PC-3 (cell line): ENCODE measurements at regions not wholly inside any gene's neighbourhood (a gene's known extent, or its start where the extent isn't known, plus 50 kb on each side); places are given as distances from the start of the nearest gene placed in this dataset.

ENCODE experiments used
- CTCF ChIP-seq: fragments of 300-600 bp; sonication (generic); conservative IDR thresholded peaks from 2 replicates; pipeline ENCODE4 v1.5.1; 2017; ENCODE audit warnings: antibody characterized with exemption, low read depth, mild to moderate bottlenecking, low read length
- EZH2phosphoT487 ChIP-seq: fragments of 300-600 bp; sonication (generic); IDR thresholded peaks from 2 replicates; pipeline ENCODE4 v1.6.1; 2018; ENCODE audit warnings: mild to moderate bottlenecking, antibody characterized with exemption, low read length, borderline replicate concordance

- no peak for TF ChIP-seq CTCF
- TF ChIP-seq EZH2phosphoT487, result no peak
Measured at GRCh38 chr11:127390465-127390864, 389.9 kb upstream of the KIRREL3 start.
